Glutamatergic neuron (in vitro differentiated cells): ENCODE measurements at regions not wholly inside any gene's neighbourhood (a gene's known extent, or its start where the extent isn't known, plus 50 kb on each side); places are given as distances from the start of the nearest gene placed in this dataset.

Experiments used
- DNase-seq: peaks from one replicate; pipeline ENCODE4 v3.0.0; 2022
- H3K27ac Mint-ChIP-seq: one replicate; pipeline ENCODE4 v1.8.0; 2020; ENCODE audit warnings: mild to moderate bottlenecking, mixed read lengths, inconsistent platforms; ENCODE audit not compliant: unreplicated experiment
- H3K27me3 Mint-ChIP-seq: one replicate; pipeline ENCODE4 v1.8.0; 2020; ENCODE audit warnings: mild to moderate bottlenecking, moderate library complexity, mixed read lengths, inconsistent platforms; ENCODE audit not compliant: unreplicated experiment
- H3K36me3 Mint-ChIP-seq: one replicate; pipeline ENCODE4 v1.8.0; 2020; ENCODE audit warnings: mild to moderate bottlenecking, mixed read lengths, inconsistent platforms; ENCODE audit not compliant: unreplicated experiment
- H3K4me1 Mint-ChIP-seq: one replicate; pipeline ENCODE4 v1.8.0; 2020; ENCODE audit warnings: mild to moderate bottlenecking, low read depth, mixed read lengths, inconsistent platforms; ENCODE audit not compliant: unreplicated experiment
- H3K4me3 Mint-ChIP-seq: one replicate; pipeline ENCODE4 v1.8.0; 2020; ENCODE audit warnings: mild to moderate bottlenecking, mixed read lengths, inconsistent platforms; ENCODE audit not compliant: unreplicated experiment
- H3K9me3 Mint-ChIP-seq: one replicate; pipeline ENCODE4 v1.8.0; 2020; ENCODE audit warnings: mild to moderate bottlenecking, moderate library complexity, mixed read lengths, inconsistent platforms; ENCODE audit not compliant: unreplicated experiment
- CTCF ChIP-seq: fragments of 200-600 bp; sonication (generic); IDR thresholded peaks from one replicate; pipeline ENCODE4 v1.5.0; 2021; ENCODE audit not compliant: partially characterized antibody, unreplicated experiment

GRCh38 chr14:65256714-65257113 is 154.4 kb upstream of the MAX start:
- peaks cover 8% of the 10 kb centered on the region for H3K9me3 Mint-ChIP-seq
- TF ChIP-seq CTCF, result no peak
- no peak overlapping the region for H3K27ac Mint-ChIP-seq
- peaks cover 6% of the 10 kb centered on the region for H3K4me1 Mint-ChIP-seq
- peaks cover 4% of the 10 kb centered on the region for H3K36me3 Mint-ChIP-seq
- H3K4me3 Mint-ChIP-seq, result no peak overlapping the region
- DNase-seq, result no peak
- peaks cover 5% of the 10 kb centered on the region for H3K27me3 Mint-ChIP-seq

DNA sequence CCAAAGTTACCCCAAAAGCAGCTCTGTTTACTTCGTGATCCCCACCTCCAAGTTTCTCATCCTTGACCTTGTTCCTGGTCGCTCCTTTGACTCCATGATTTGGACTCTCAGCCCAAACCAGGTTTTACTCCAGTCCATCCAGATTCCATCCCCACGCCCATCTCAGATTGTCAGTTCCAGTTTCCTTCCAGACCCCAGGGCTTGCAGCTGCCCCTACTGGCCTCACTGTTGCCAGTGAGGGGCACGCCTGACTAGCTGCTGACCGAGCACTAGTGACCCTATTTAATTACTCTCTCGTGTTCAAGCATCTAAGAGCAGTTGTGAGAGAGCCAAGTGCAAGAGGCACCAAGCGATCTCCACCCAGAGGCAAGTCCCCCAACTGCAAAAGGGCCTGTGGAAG is 155.1 kb upstream of the FUT8 start:
- Mint-ChIP-seq H3K4me1 (peaks cover 6% of the 10 kb centered on the region), H3K36me3 (peaks cover 4% of the 10 kb centered on the region), H3K27me3 (peaks cover 5% of the 10 kb centered on the region), H3K9me3 (peaks cover 8% of the 10 kb centered on the region), H3K27ac (no peak overlapping the region), H3K4me3 (no peak overlapping the region)
- TF ChIP-seq CTCF, result no peak
- no peak for DNase-seq

DNA sequence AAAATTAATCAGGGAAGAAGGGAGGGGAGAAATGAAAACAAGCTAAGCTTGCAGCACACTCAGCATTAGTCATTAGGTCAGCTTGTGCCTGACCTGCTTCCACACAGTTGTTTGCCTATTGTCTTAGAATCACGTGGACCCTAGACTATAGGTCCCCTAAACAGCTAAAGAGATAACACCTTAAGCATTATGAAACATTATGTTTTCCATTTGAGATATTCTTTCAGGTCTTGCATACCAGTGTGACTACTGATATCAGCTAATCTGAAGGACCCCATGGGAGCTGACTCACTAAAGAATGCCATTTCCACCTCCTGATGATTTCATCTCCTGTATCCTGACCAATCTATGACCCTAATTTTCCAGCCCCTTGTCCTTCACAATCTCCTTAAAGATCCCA is 154.1 kb upstream of the FUT8 start:
- Mint-ChIP-seq H3K27ac (no peak overlapping the region), H3K4me1 (peaks cover 3% of the 10 kb centered on the region), H3K36me3 (peaks cover 4% of the 10 kb centered on the region), H3K9me3 (peaks cover 5% of the 10 kb centered on the region), H3K27me3 (peaks cover 2% of the 10 kb centered on the region), H3K4me3 (no peak overlapping the region)
- TF ChIP-seq CTCF, result no peak
- DNase-seq, result no peak

- Mint-ChIP-seq H3K4me3 (no peak overlapping the region), H3K27me3 (peaks cover 2% of the 10 kb centered on the region), H3K27ac (no peak overlapping the region), H3K36me3 (peaks cover 4% of the 10 kb centered on the region), H3K9me3 (peaks cover 5% of the 10 kb centered on the region), H3K4me1 (peaks cover 3% of the 10 kb centered on the region)
- TF ChIP-seq CTCF, result no peak
- DNase-seq, result no peak
Observed at GRCh38 chr14:65259000-65259399, 153.5 kb upstream of the FUT8 start.

DNA sequence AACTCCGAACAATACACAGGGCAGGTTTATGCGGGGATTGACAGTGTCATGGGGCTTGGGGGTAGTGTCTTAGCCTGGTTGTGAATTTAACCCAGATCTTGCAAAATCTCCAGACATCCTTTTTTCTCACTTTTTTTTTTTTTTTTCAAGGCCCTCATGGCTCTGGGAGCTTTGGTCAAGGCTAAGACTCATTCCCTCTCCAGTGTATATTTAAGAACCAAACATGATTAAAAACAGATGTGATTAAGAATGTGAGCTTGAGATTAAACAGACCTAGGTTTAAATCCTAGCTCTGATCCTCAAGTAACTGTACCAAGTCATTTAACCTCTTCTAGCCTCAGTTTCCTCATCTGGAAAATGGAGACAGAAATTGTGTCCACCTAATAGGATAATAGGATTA is 151.7 kb upstream of the FUT8 start:
- peaks cover 4% of the 10 kb centered on the region for H3K36me3 Mint-ChIP-seq
- TF ChIP-seq CTCF, result no peak
- H3K27me3 Mint-ChIP-seq, result peaks cover 2% of the 10 kb centered on the region
- H3K9me3 Mint-ChIP-seq, result peaks cover 5% of the 10 kb centered on the region
- H3K4me3 Mint-ChIP-seq, result no peak overlapping the region
- no peak overlapping the region for H3K27ac Mint-ChIP-seq
- no peak for DNase-seq
- H3K4me1 Mint-ChIP-seq, result peaks cover 1% of the 10 kb centered on the region
